HCT116 (cell line): ENCODE measurements at regions not wholly inside any gene's neighbourhood (a gene's known extent, or its start where the extent isn't known, plus 50 kb on each side); places are given as distances from the start of the nearest gene placed in this dataset.

Experiments
- ATAC-seq: fragments of 200-7000 bp; cut with Tn5 transposase; 2 replicates; pipeline ENCODE4 v1.9.1; 2020; ENCODE audit warnings: mild to moderate bottlenecking, moderate library complexity
- BruUV-seq: library from RNA; stranded (reverse); fragments of 400-500 nt; replicated peaks from 2 replicates; lab custom pipeline; 2021; lab: Mats Ljungman, UMichigan
- CTCF ChIA-PET: fragments of 300-600 bp; sonication (Branson Sonifier 250); formaldehyde crosslinking; loops from one replicate; lab custom pipeline; 2021; ENCODE audit warnings: antibody characterized with exemption; lab: Charles Lee
- POLR2A ChIA-PET: fragments of 300-600, 350-600 bp; sonication (Branson Sonifier 250); formaldehyde crosslinking; loops from one replicate; lab custom pipeline; 2021; ENCODE audit warnings: antibody characterized with exemption; lab: Charles Lee
- RAD21 ChIA-PET, 2 experiments: fragments of 300-600 bp; sonication (Branson Sonifier 250); formaldehyde crosslinking; loops; one replicate each; lab custom pipeline; 2023; ENCODE audit warnings: low total read pairs in 2 of 2; ENCODE audit not compliant: uncharacterized antibody in 2 of 2, unreplicated experiment in 2 of 2, low non-redundant PET in 1 of 2; lab: Charles Lee
- DNase-seq: peaks from one replicate; pipeline ENCODE4 v3.0.0-alpha.2; 2010; ENCODE audit warnings: low read depth, low spot score
- H2AFZ ChIP-seq: fragments of 200-600 bp; shearing (Covaris generic), sonication (generic); 2 replicates; pipeline ENCODE4 v1.6.1; 2017; ENCODE audit warnings: low read depth, mixed run types, mixed read lengths, antibody characterized with exemption, low read length; ENCODE audit not compliant: poor library complexity, severe bottlenecking
- H3K27ac ChIP-seq: 2 replicates; pipeline ENCODE4 v1.5.1; 2012; ENCODE audit warnings: low read depth, low read length
- H3K27me3 ChIP-seq: fragments of 200-600 bp; sonication (generic); 2 replicates; pipeline ENCODE4 v1.6.1; 2016; ENCODE audit warnings: mixed run types, low read length, mixed read lengths; ENCODE audit not compliant: insufficient read depth
- H3K36me3 ChIP-seq, 2 experiments: fragments of 200-500 bp in 1 of 2; fragments of 200-600 bp in 1 of 2; sonication (Bioruptor generic) in 1 of 2; sonication (generic) in 1 of 2; 2 replicates each; pipeline versions ENCODE4 v1.5.1 to v1.6.1; 2014 to 2016; ENCODE audit warnings: low read length in 2 of 2, inconsistent platforms in 1 of 2, mixed read lengths in 1 of 2, mixed run types in 1 of 2; ENCODE audit not compliant: insufficient read depth in 2 of 2, control insufficient read depth in 1 of 2
- H3K4me1 ChIP-seq, 2 experiments: fragments of 200-600 bp in 1 of 2; sonication (generic) in 1 of 2; 2 replicates each; pipeline versions ENCODE4 v1.5.1 to v1.6.1; 2012 to 2017; ENCODE audit warnings: low read length in 2 of 2, inconsistent platforms in 1 of 2, mild to moderate bottlenecking in 1 of 2, mixed read lengths in 1 of 2, mixed run types in 1 of 2, moderate library complexity in 1 of 2; ENCODE audit not compliant: insufficient read depth in 2 of 2, control insufficient read depth in 1 of 2
- H3K4me2 ChIP-seq: fragments of 200-600 bp; sonication (generic); 2 replicates; pipeline ENCODE4 v1.6.1; 2017; ENCODE audit warnings: mixed run types, low read length, mixed read lengths
- H3K4me3 ChIP-seq, 2 experiments: fragments of 200-600 bp in 1 of 2; sonication (generic) in 1 of 2; replicated peaks in 1 of 2; 2 replicates each; pipeline ENCODE4 v1.5.1; 2011 to 2016; ENCODE audit warnings: low read length in 2 of 2, control low read depth in 1 of 2, low read depth in 1 of 2, mild to moderate bottlenecking in 1 of 2, mixed read lengths in 1 of 2, mixed run types in 1 of 2
- H3K79me2 ChIP-seq: fragments of 200-600 bp; sonication (generic); 2 replicates; pipeline ENCODE4 v1.6.1; 2017; ENCODE audit warnings: mild to moderate bottlenecking, mixed run types, low read length, moderate library complexity, mixed read lengths; ENCODE audit not compliant: insufficient read depth
- H3K9ac ChIP-seq: fragments of 200-600 bp; sonication (generic); 2 replicates; pipeline ENCODE4 v1.6.1; 2016; ENCODE audit warnings: low read length, mixed read lengths
- H3K9me2 ChIP-seq: fragments of 200-600 bp; sonication (generic), shearing (Covaris generic); 2 replicates; pipeline ENCODE4 v1.6.1; 2017; ENCODE audit warnings: mixed run types, mild to moderate bottlenecking, moderate library complexity; ENCODE audit not compliant: insufficient read depth
- H3K9me3 ChIP-seq, 2 experiments: fragments of 200-500 bp in 1 of 2; fragments of 200-600 bp in 1 of 2; sonication (Bioruptor generic) in 1 of 2; sonication (generic) in 1 of 2; 2 replicates each; pipeline ENCODE4 v1.6.1; 2014 to 2017; ENCODE audit warnings: low read length in 2 of 2, mixed read lengths in 2 of 2, inconsistent platforms in 1 of 2, low read depth in 1 of 2, mild to moderate bottlenecking in 1 of 2, mixed run types in 1 of 2, moderate library complexity in 1 of 2; ENCODE audit not compliant: control insufficient read depth in 1 of 2, insufficient read depth in 1 of 2
- H4K20me1 ChIP-seq: fragments of 200-600 bp; sonication (generic), shearing (Covaris generic); 2 replicates; pipeline ENCODE4 v1.6.1; 2017; ENCODE audit warnings: mixed run types, mild to moderate bottlenecking, moderate library complexity; ENCODE audit not compliant: insufficient read depth
- ATF3 ChIP-seq: IDR thresholded peaks from 2 replicates; pipeline ENCODE4 v1.6.1; 2012
- EZH2 ChIP-seq: fragments of 200-600 bp; sonication (generic); IDR thresholded peaks from 2 replicates; pipeline ENCODE4 v1.6.1; 2017; ENCODE audit warnings: antibody characterized with exemption, mixed run types
- JUND ChIP-seq: IDR thresholded peaks from 2 replicates; pipeline ENCODE4 v1.6.1; 2012
- MAX ChIP-seq: IDR thresholded peaks from 2 replicates; pipeline ENCODE4 v1.6.1; 2012
- POLR2AphosphoS5 ChIP-seq: IDR thresholded peaks from 2 replicates; pipeline ENCODE4 v1.6.1; 2011; ENCODE audit warnings: mild to moderate bottlenecking, low read depth, low read length, moderate library complexity
- REST ChIP-seq: IDR thresholded peaks from 2 replicates; pipeline ENCODE4 v1.6.1; 2012; ENCODE audit warnings: low read depth
- SRF ChIP-seq: IDR thresholded peaks from 2 replicates; pipeline ENCODE4 v1.6.1; 2012; ENCODE audit warnings: low read depth
- intact Hi-C: fragments of 100-400 bp; cut with micrococcal nuclease; formaldehyde crosslinking; loops from 2 replicates; pipeline ENCODE4 v1.10.0; 2022

GRCh38 chr11:98180511-98180910 lies 840.2 kb upstream of the CNTN5 start:
- Histone ChIP-seq H3K27ac (no peak overlapping the region), H3K27me3 (no peaks in the 10 kb centered on the region), H3K9me3 (peaks cover 0 to 6% of the 10 kb centered on the region in 2 experiments; a peak in 2 of 4 replicates), H3K36me3 (no peaks in the 10 kb centered on the region), H3K4me2 (no peak overlapping the region), H4K20me1 (no peaks in the 10 kb centered on the region), H3K9ac (no peak overlapping the region), H3K4me3 (no peak overlapping the region), H3K79me2 (no peaks in the 10 kb centered on the region), H3K4me1 (no peaks in the 10 kb centered on the region), H2AFZ (no peak overlapping the region), H3K9me2 (no peaks in the 10 kb centered on the region)
- ATAC-seq (no peak), DNase-seq (no peak)
- ChIA-PET CTCF (no interaction called here), POLR2A (no interaction called here), RAD21 (no interaction called here)
- BruUV-seq: no TSS peak
- TF ChIP-seq SRF (no peak), POLR2AphosphoS5 (no peak), ATF3 (no peak), JUND (no peak), EZH2 (no peak), REST (no peak), MAX (no peak)
- intact Hi-C loops: no loop called here
